GM23338 (cell line): ENCODE measurements at regions not wholly inside any gene's neighbourhood (a gene's known extent, or its start where the extent isn't known, plus 50 kb on each side); places are given as distances from the start of the nearest gene placed in this dataset.

Experiments used
- CREB1 ChIP-seq: fragments of 250-450 bp; sonication (Bioruptor Pico); IDR thresholded peaks from 2 replicates; pipeline ENCODE4 v1.5.0; 2020; ENCODE audit warnings: low read depth, mild to moderate bottlenecking, moderate library complexity
- EZH2 ChIP-seq: fragments of 200-600 bp; sonication (generic); IDR thresholded peaks from one replicate; pipeline ENCODE4 v1.8.0; 2017; ENCODE audit warnings: antibody characterized with exemption, mild to moderate bottlenecking, low read depth; ENCODE audit not compliant: unreplicated experiment
- EZH2phosphoT487 ChIP-seq: fragments of 200-600 bp; sonication (generic); IDR thresholded peaks from one replicate; pipeline ENCODE4 v1.8.1; 2018; ENCODE audit warnings: antibody characterized with exemption; ENCODE audit not compliant: unreplicated experiment
- JUNB ChIP-seq: IDR thresholded peaks from one replicate; pipeline ENCODE4 v1.6.1; 2016; ENCODE audit warnings: antibody characterized with exemption; ENCODE audit not compliant: unreplicated experiment
- NANOG ChIP-seq: IDR thresholded peaks from 2 replicates; pipeline ENCODE4 v1.6.1; 2016; ENCODE audit warnings: antibody characterized with exemption, borderline replicate concordance
- POLR2AphosphoS5 ChIP-seq: IDR thresholded peaks from 2 replicates; pipeline ENCODE4 v1.6.1; 2016; ENCODE audit warnings: antibody characterized with exemption, low read depth
- ZNF331 ChIP-seq: fragments of 250-450 bp; sonication (Bioruptor Pico); IDR thresholded peaks from 2 replicates; pipeline ENCODE4 v1.5.0; 2020; ENCODE audit warnings: low read depth, mild to moderate bottlenecking, moderate library complexity
- TF ChIP-seq, protein P1 (sequence below), 2 experiments: fragments of 200-600 bp in 1 of 2; sonication (generic) in 1 of 2; conservative IDR thresholded peaks; 2 replicates each; pipeline versions ENCODE4 v1.5.1 to v1.6.1; 2016 to 2017; ENCODE audit warnings: antibody characterized with exemption in 2 of 2, low read depth in 2 of 2, mild to moderate bottlenecking in 2 of 2, moderate library complexity in 1 of 2
- TF ChIP-seq, protein P2 (sequence below): IDR thresholded peaks from one replicate; pipeline ENCODE4 v1.6.1; 2018; ENCODE audit warnings: antibody characterized with exemption; ENCODE audit not compliant: unreplicated experiment
- TF ChIP-seq, protein P3 (sequence below): IDR thresholded peaks from 2 replicates; pipeline ENCODE4 v1.6.1; 2016; ENCODE audit warnings: antibody characterized with exemption
- TF ChIP-seq, protein P4 (sequence below): fragments of 250-450 bp; sonication (Bioruptor Pico); IDR thresholded peaks from 2 replicates; pipeline ENCODE4 v1.5.0; 2020; ENCODE audit warnings: mild to moderate bottlenecking, moderate library complexity

DNA sequence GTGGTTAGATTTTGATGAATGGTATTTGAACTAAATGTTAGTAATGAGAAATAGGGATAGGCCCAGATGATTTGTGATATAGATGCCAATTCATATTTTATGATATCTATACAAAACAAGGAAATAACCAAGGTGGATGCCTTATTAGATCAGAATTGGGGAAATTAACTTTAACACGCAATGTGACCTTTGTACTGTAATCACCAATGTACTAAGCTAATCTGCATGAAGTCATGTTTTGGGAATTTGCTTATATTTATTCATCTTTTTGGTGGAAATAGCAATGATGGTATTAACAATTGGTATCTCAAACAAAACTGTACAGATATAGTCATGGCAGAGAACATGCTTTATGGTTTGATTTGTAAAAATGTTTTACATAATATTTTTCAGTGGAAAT lies 504.7 kb downstream of the PLCL1 start:
- TF ChIP-seq EZH2 (no peak), POLR2AphosphoS5 (no peak), JUNB (no peak), ZNF331 (CRISPR knock-in tag) (no peak), EZH2phosphoT487 (no peak), CREB1 (CRISPR knock-in tag) (no peak), NANOG (no peak)
- TF ChIP-seq, protein P1, sequence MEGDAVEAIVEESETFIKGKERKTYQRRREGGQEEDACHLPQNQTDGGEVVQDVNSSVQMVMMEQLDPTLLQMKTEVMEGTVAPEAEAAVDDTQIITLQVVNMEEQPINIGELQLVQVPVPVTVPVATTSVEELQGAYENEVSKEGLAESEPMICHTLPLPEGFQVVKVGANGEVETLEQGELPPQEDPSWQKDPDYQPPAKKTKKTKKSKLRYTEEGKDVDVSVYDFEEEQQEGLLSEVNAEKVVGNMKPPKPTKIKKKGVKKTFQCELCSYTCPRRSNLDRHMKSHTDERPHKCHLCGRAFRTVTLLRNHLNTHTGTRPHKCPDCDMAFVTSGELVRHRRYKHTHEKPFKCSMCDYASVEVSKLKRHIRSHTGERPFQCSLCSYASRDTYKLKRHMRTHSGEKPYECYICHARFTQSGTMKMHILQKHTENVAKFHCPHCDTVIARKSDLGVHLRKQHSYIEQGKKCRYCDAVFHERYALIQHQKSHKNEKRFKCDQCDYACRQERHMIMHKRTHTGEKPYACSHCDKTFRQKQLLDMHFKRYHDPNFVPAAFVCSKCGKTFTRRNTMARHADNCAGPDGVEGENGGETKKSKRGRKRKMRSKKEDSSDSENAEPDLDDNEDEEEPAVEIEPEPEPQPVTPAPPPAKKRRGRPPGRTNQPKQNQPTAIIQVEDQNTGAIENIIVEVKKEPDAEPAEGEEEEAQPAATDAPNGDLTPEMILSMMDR (conservative IDR thresholded peaks at IDR 0.05; ENCODE audit: low read depth in 2 of 2): no peak
- TF ChIP-seq, protein P2, sequence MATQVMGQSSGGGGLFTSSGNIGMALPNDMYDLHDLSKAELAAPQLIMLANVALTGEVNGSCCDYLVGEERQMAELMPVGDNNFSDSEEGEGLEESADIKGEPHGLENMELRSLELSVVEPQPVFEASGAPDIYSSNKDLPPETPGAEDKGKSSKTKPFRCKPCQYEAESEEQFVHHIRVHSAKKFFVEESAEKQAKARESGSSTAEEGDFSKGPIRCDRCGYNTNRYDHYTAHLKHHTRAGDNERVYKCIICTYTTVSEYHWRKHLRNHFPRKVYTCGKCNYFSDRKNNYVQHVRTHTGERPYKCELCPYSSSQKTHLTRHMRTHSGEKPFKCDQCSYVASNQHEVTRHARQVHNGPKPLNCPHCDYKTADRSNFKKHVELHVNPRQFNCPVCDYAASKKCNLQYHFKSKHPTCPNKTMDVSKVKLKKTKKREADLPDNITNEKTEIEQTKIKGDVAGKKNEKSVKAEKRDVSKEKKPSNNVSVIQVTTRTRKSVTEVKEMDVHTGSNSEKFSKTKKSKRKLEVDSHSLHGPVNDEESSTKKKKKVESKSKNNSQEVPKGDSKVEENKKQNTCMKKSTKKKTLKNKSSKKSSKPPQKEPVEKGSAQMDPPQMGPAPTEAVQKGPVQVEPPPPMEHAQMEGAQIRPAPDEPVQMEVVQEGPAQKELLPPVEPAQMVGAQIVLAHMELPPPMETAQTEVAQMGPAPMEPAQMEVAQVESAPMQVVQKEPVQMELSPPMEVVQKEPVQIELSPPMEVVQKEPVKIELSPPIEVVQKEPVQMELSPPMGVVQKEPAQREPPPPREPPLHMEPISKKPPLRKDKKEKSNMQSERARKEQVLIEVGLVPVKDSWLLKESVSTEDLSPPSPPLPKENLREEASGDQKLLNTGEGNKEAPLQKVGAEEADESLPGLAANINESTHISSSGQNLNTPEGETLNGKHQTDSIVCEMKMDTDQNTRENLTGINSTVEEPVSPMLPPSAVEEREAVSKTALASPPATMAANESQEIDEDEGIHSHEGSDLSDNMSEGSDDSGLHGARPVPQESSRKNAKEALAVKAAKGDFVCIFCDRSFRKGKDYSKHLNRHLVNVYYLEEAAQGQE: no peak
- TF ChIP-seq, protein P3, sequence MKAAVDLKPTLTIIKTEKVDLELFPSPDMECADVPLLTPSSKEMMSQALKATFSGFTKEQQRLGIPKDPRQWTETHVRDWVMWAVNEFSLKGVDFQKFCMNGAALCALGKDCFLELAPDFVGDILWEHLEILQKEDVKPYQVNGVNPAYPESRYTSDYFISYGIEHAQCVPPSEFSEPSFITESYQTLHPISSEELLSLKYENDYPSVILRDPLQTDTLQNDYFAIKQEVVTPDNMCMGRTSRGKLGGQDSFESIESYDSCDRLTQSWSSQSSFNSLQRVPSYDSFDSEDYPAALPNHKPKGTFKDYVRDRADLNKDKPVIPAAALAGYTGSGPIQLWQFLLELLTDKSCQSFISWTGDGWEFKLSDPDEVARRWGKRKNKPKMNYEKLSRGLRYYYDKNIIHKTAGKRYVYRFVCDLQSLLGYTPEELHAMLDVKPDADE: no peak
- TF ChIP-seq, protein P4, sequence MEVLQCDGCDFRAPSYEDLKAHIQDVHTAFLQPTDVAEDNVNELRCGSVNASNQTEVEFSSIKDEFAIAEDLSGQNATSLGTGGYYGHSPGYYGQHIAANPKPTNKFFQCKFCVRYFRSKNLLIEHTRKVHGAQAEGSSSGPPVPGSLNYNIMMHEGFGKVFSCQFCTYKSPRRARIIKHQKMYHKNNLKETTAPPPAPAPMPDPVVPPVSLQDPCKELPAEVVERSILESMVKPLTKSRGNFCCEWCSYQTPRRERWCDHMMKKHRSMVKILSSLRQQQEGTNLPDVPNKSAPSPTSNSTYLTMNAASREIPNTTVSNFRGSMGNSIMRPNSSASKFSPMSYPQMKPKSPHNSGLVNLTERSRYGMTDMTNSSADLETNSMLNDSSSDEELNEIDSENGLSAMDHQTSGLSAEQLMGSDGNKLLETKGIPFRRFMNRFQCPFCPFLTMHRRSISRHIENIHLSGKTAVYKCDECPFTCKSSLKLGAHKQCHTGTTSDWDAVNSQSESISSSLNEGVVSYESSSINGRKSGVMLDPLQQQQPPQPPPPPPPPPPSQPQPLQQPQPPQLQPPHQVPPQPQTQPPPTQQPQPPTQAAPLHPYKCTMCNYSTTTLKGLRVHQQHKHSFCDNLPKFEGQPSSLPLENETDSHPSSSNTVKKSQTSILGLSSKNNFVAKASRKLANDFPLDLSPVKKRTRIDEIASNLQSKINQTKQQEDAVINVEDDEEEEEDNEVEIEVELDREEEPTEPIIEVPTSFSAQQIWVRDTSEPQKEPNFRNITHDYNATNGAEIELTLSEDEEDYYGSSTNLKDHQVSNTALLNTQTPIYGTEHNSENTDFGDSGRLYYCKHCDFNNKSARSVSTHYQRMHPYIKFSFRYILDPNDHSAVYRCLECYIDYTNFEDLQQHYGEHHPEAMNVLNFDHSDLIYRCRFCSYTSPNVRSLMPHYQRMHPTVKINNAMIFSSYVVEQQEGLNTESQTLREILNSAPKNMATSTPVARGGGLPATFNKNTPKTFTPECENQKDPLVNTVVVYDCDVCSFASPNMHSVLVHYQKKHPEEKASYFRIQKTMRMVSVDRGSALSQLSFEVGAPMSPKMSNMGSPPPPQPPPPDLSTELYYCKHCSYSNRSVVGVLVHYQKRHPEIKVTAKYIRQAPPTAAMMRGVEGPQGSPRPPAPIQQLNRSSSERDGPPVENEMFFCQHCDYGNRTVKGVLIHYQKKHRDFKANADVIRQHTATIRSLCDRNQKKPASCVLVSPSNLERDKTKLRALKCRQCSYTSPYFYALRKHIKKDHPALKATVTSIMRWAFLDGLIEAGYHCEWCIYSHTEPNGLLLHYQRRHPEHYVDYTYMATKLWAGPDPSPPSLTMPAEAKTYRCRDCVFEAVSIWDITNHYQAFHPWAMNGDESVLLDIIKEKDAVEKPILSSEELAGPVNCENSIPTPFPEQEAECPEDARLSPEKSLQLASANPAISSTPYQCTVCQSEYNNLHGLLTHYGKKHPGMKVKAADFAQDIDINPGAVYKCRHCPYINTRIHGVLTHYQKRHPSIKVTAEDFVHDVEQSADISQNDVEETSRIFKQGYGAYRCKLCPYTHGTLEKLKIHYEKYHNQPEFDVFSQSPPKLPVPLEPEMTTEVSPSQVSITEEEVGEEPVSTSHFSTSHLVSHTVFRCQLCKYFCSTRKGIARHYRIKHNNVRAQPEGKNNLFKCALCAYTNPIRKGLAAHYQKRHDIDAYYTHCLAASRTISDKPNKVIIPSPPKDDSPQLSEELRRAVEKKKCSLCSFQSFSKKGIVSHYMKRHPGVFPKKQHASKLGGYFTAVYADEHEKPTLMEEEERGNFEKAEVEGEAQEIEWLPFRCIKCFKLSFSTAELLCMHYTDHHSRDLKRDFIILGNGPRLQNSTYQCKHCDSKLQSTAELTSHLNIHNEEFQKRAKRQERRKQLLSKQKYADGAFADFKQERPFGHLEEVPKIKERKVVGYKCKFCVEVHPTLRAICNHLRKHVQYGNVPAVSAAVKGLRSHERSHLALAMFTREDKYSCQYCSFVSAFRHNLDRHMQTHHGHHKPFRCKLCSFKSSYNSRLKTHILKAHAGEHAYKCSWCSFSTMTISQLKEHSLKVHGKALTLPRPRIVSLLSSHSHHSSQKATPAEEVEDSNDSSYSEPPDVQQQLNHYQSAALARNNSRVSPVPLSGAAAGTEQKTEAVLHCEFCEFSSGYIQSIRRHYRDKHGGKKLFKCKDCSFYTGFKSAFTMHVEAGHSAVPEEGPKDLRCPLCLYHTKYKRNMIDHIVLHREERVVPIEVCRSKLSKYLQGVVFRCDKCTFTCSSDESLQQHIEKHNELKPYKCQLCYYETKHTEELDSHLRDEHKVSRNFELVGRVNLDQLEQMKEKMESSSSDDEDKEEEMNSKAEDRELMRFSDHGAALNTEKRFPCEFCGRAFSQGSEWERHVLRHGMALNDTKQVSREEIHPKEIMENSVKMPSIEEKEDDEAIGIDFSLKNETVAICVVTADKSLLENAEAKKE (CRISPR knock-in tag): no peak
